Neural progenitor cell (in vitro differentiated cells): ENCODE measurements at regions not wholly inside any gene's neighbourhood (a gene's known extent, or its start where the extent isn't known, plus 50 kb on each side); places are given as distances from the start of the nearest gene placed in this dataset.

Source experiments
- CTCF ChIP-seq: fragments of 200-600 bp; sonication (generic); IDR thresholded peaks from 2 replicates; pipeline ENCODE4 v1.5.1; 2017; ENCODE audit warnings: antibody characterized with exemption, mild to moderate bottlenecking
- EZH2 ChIP-seq: fragments of 200-600 bp; sonication (generic); IDR thresholded peaks from 2 replicates; pipeline ENCODE4 v1.6.1; 2017; ENCODE audit warnings: antibody characterized with exemption, mild to moderate bottlenecking, moderate library complexity
- EZH2phosphoT487 ChIP-seq: fragments of 200-600 bp; sonication (generic); IDR thresholded peaks from 2 replicates; pipeline ENCODE4 v1.6.1; 2017; ENCODE audit warnings: antibody characterized with exemption

DNA sequence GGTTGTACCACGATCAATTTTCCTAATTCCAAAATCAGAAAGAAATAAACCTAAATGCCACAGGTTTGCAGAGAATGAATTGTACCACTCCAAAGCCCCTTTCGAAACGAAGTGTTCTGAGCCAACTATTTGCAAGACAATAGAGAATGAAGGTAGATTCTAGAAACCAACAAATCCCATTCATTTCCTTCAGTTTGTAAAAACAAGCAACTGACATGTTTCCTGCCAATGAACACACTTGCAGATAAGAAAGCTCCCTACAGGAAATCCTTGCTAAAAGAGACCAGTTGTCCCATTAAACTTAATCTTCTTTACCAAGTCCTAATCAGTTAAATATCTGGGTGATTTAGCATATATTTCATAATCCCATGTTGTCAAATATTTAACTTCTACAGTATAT is 198.4 kb upstream of the FOXN3 start:
- TF ChIP-seq CTCF: no peak
- TF ChIP-seq EZH2: no peak
- TF ChIP-seq EZH2phosphoT487: no peak
